Endodermal cell (in vitro differentiated cells): ENCODE measurements at regions not wholly inside any gene's neighbourhood (a gene's known extent, or its start where the extent isn't known, plus 50 kb on each side); places are given as distances from the start of the nearest gene placed in this dataset.
A peak's percentile ranks its signal among the peaks of the same experiment; 100 is the strongest.

ENCODE experiments used
- DNase-seq: peaks from one replicate; pipeline ENCODE4 v3.0.0-alpha.2; 2017
- H3K27ac ChIP-seq: 2 replicates; pipeline ENCODE4 v1.5.1; 2013; ENCODE audit warnings: mild to moderate bottlenecking, low read depth, low read length, moderate library complexity
- H3K27me3 ChIP-seq: 2 replicates; pipeline ENCODE4 v1.6.1; 2013; ENCODE audit warnings: mild to moderate bottlenecking, low read length, moderate library complexity; ENCODE audit not compliant: insufficient read depth, control insufficient read depth, poor library complexity, severe bottlenecking
- H3K36me3 ChIP-seq: 2 replicates; pipeline ENCODE4 v1.7.0; 2013; ENCODE audit warnings: mild to moderate bottlenecking, low read length, moderate library complexity; ENCODE audit not compliant: control insufficient read depth, insufficient read depth
- H3K4me1 ChIP-seq: one replicate; pipeline ENCODE4 v1.7.0; 2013; ENCODE audit warnings: low read length; ENCODE audit not compliant: control insufficient read depth, insufficient read depth
- H3K4me3 ChIP-seq: 2 replicates; pipeline ENCODE4 v1.5.1; 2013; ENCODE audit warnings: mild to moderate bottlenecking, low read length, moderate library complexity
- H3K9ac ChIP-seq: 2 replicates; pipeline ENCODE4 v1.6.1; 2013; ENCODE audit warnings: mild to moderate bottlenecking, low read length, moderate library complexity; ENCODE audit not compliant: poor library complexity, severe bottlenecking; ENCODE audit errors: extremely low read depth
- H3K9me3 ChIP-seq: 2 replicates; pipeline ENCODE4 v1.6.1; 2013; ENCODE audit warnings: mild to moderate bottlenecking, low read length, moderate library complexity; ENCODE audit not compliant: control insufficient read depth
- H3K27ac Mint-ChIP-seq: 2 replicates; pipeline ENCODE4 v1.8.0; 2020; ENCODE audit warnings: mixed read lengths
- H3K27me3 Mint-ChIP-seq: 2 replicates; pipeline ENCODE4 v1.8.0; 2021; ENCODE audit warnings: mild to moderate bottlenecking, mixed read lengths; ENCODE audit not compliant: insufficient read depth
- H3K36me3 Mint-ChIP-seq: 2 replicates; pipeline ENCODE4 v1.8.0; 2020; ENCODE audit warnings: low read depth, mixed read lengths
- H3K4me1 Mint-ChIP-seq: 2 replicates; pipeline ENCODE4 v1.8.0; 2020; ENCODE audit warnings: mixed read lengths
- H3K4me3 Mint-ChIP-seq: 2 replicates; pipeline ENCODE4 v1.8.0; 2020; ENCODE audit warnings: mild to moderate bottlenecking, moderate library complexity, mixed read lengths
- H3K9me3 Mint-ChIP-seq: 2 replicates; pipeline ENCODE4 v1.8.0; 2020; ENCODE audit warnings: mild to moderate bottlenecking, mixed read lengths
- CTCF ChIP-seq: fragments of 200-600 bp; sonication (generic); conservative IDR thresholded peaks from 2 replicates; pipeline ENCODE4 v1.5.0; 2021; ENCODE audit warnings: antibody characterized with exemption, mild to moderate bottlenecking
- WGBS, 2 experiments: methylation state at CpG; one replicate each; pipeline versions ENCODE4 v1.1.5 to v1.1.7; 2013; ENCODE audit warnings: missing lambda C conversion rate in 2 of 2, mixed read lengths in 1 of 2; ENCODE audit not compliant: insufficient coverage in 1 of 2, insufficient read length in 1 of 2; 5-methylcytosine and 5-hydroxymethylcytosine counted together

- Mint-ChIP-seq H3K27ac (no peak overlapping the region), H3K9me3 (no peaks in the 10 kb centered on the region), H3K36me3 (no peaks in the 10 kb centered on the region), H3K27me3 (peaks cover 17% of the 10 kb centered on the region), H3K4me1 (no peaks in the 10 kb centered on the region), H3K4me3 (no peak overlapping the region)
- no peaks in the 10 kb centered on the region for H3K4me1 ChIP-seq
- WGBS, 2 experiments, result 87 to 94% methylated on average over 7 to 35 of the region's 35 CpGs
- peak; percentile 67 for DNase-seq
- no peaks in the 10 kb centered on the region for H3K36me3 ChIP-seq
- H3K27me3 ChIP-seq, result peaks cover 13% of the 10 kb centered on the region
- no peak overlapping the region for H3K9ac ChIP-seq
- no peak overlapping the region for H3K4me3 ChIP-seq
- H3K9me3 ChIP-seq, result no peaks in the 10 kb centered on the region
- TF ChIP-seq CTCF, result no peak
- H3K27ac ChIP-seq, result no peak overlapping the region
Observed at GRCh38 chr5:2007878-2008501, 125.3 kb upstream of the IRX4 start.

GRCh38 chr5:2007496-2007877 is 124.8 kb upstream of the IRX4 start:
- Mint-ChIP-seq H3K4me3 (no peak overlapping the region), H3K36me3 (no peaks in the 10 kb centered on the region), H3K9me3 (no peaks in the 10 kb centered on the region), H3K27me3 (peaks cover 17% of the 10 kb centered on the region), H3K27ac (no peak overlapping the region), H3K4me1 (no peaks in the 10 kb centered on the region)
- H3K9ac ChIP-seq, result no peak overlapping the region
- DNase-seq, result no peak
- H3K36me3 ChIP-seq, result no peaks in the 10 kb centered on the region
- TF ChIP-seq CTCF, result no peak
- 88 to 91% methylated on average over 12 to 24 of the region's 24 CpGs for WGBS, 2 experiments
- peaks cover 13% of the 10 kb centered on the region for H3K27me3 ChIP-seq
- no peaks in the 10 kb centered on the region for H3K9me3 ChIP-seq
- no peaks in the 10 kb centered on the region for H3K4me1 ChIP-seq
- no peak overlapping the region for H3K4me3 ChIP-seq
- H3K27ac ChIP-seq, result no peak overlapping the region

GRCh38 chr5:2006971-2007291 is 124.2 kb upstream of the IRX4 start:
- H3K9me3 Mint-ChIP-seq, result no peaks in the 10 kb centered on the region
- no peaks in the 10 kb centered on the region for H3K4me1 Mint-ChIP-seq
- DNase-seq, result no peak
- Histone ChIP-seq H3K4me3 (no peak overlapping the region), H3K27ac (no peak overlapping the region), H3K27me3 (peaks cover 13% of the 10 kb centered on the region), H3K36me3 (no peaks in the 10 kb centered on the region), H3K4me1 (no peaks in the 10 kb centered on the region), H3K9ac (no peak overlapping the region), H3K9me3 (no peaks in the 10 kb centered on the region)
- no peak for TF ChIP-seq CTCF
- WGBS, 2 experiments, result 92 to 97% methylated on average over 10 to 14 of the region's 14 CpGs
- H3K4me3 Mint-ChIP-seq, result no peak overlapping the region
- no peak overlapping the region for H3K27ac Mint-ChIP-seq
- H3K27me3 Mint-ChIP-seq, result peaks cover 17% of the 10 kb centered on the region
- H3K36me3 Mint-ChIP-seq, result no peaks in the 10 kb centered on the region
